Keratinocyte (primary cell): ENCODE measurements at regions not wholly inside any gene's neighbourhood (a gene's known extent, or its start where the extent isn't known, plus 50 kb on each side); places are given as distances from the start of the nearest gene placed in this dataset.
A peak's percentile ranks its signal among the peaks of the same experiment; 100 is the strongest.

Source experiments
- DNase-seq: peaks from one replicate; pipeline ENCODE4 v3.0.0-alpha.2; 2011; ENCODE audit warnings: low read depth, missing footprints, low spot score
- FAIRE-seq: peaks from 2 replicates; lab custom pipeline; 2011; peaks lifted over from hg19 to GRCh38; lab: Jason Lieb, UNC
- H2AFZ ChIP-seq: 2 replicates; pipeline ENCODE4 v1.6.0; 2012; ENCODE audit warnings: low read length, control low read depth, inconsistent platforms; ENCODE audit not compliant: control insufficient read depth
- H3K27ac ChIP-seq: 2 replicates; pipeline ENCODE4 v1.5.1; 2011; ENCODE audit warnings: low read length; ENCODE audit not compliant: control insufficient read depth, insufficient read depth
- H3K27me3 ChIP-seq: 3 replicates; pipeline ENCODE4 v1.6.0; 2011; ENCODE audit warnings: low read length; ENCODE audit not compliant: control insufficient read depth, insufficient read depth; ENCODE audit errors: extremely low read depth
- H3K36me3 ChIP-seq, 2 experiments: 2 replicates in 1 of 2; 3 replicates in 1 of 2; pipeline ENCODE4 v1.5.1; 2011; ENCODE audit warnings: low read length in 2 of 2, mild to moderate bottlenecking in 1 of 2; ENCODE audit not compliant: control insufficient read depth in 2 of 2, insufficient read depth in 2 of 2; ENCODE audit errors: extremely low read depth in 1 of 2
- H3K4me1 ChIP-seq: 3 replicates; pipeline ENCODE4 v1.5.1; 2011; ENCODE audit warnings: low read length; ENCODE audit not compliant: control insufficient read depth, insufficient read depth; ENCODE audit errors: extremely low read depth
- H3K4me2 ChIP-seq: 3 replicates; pipeline ENCODE4 v1.6.0; 2011; ENCODE audit warnings: low read depth, low read length; ENCODE audit not compliant: control insufficient read depth, insufficient read depth; ENCODE audit errors: extremely low read depth
- H3K4me3 ChIP-seq, 3 experiments: fragments of 200-600 bp in 1 of 3; sonication (generic) in 1 of 3; 2 replicates in 2 of 3; 3 replicates in 1 of 3; pipeline ENCODE4 v1.5.1; 2011 to 2016; ENCODE audit warnings: low read length in 3 of 3, mild to moderate bottlenecking in 3 of 3, control low read depth in 2 of 3, inconsistent platforms in 1 of 3, low read depth in 1 of 3, mixed read lengths in 1 of 3, mixed run types in 1 of 3, moderate library complexity in 1 of 3; ENCODE audit not compliant: control insufficient read depth in 2 of 3, insufficient read depth in 2 of 3; ENCODE audit errors: extremely low read depth in 1 of 3
- H3K79me2 ChIP-seq: 2 replicates; pipeline ENCODE4 v1.6.0; 2012; ENCODE audit warnings: low read length; ENCODE audit not compliant: control insufficient read depth, insufficient read depth
- H3K9ac ChIP-seq: 3 replicates; pipeline ENCODE4 v1.6.0; 2011; ENCODE audit warnings: low read length; ENCODE audit not compliant: control insufficient read depth, insufficient read depth; ENCODE audit errors: extremely low read depth
- H3K9me1 ChIP-seq: 3 replicates; pipeline ENCODE4 v1.6.0; 2011; ENCODE audit warnings: low read length; ENCODE audit not compliant: control insufficient read depth, insufficient read depth; ENCODE audit errors: extremely low read depth
- H3K9me3 ChIP-seq: 2 replicates; pipeline ENCODE4 v1.5.1; 2012; ENCODE audit warnings: low read depth, low read length; ENCODE audit not compliant: control insufficient read depth
- H4K20me1 ChIP-seq: 3 replicates; pipeline ENCODE4 v1.6.0; 2011; ENCODE audit warnings: low read length; ENCODE audit not compliant: control insufficient read depth, insufficient read depth; ENCODE audit errors: extremely low read depth
- EZH2 ChIP-seq: IDR thresholded peaks from one replicate; pipeline ENCODE4 v1.6.1; 2012; ENCODE audit warnings: inconsistent platforms, mild to moderate bottlenecking, low read length, moderate library complexity
- dilution Hi-C: fragments of 300-500 bp; cut with MboI; formaldehyde crosslinking; loops from one replicate; pipeline ENCODE4 v1.7.0; 2020; ENCODE audit warnings: low sequenced_read_pairs; ENCODE audit not compliant: extremely low pct_ligation_motif_present
- TF ChIP-seq, protein P1 (sequence below), 3 experiments: IDR thresholded peaks in 1 of 3; conservative IDR thresholded peaks in 1 of 3; optimal IDR thresholded peaks in 1 of 3; 2 replicates in 2 of 3; 3 replicates in 1 of 3; pipeline versions ENCODE3 to v1.5.1; 2011; ENCODE audit warnings: low read length in 3 of 3, mild to moderate bottlenecking in 3 of 3, moderate library complexity in 2 of 3, control low read depth in 1 of 3, inconsistent platforms in 1 of 3; ENCODE audit not compliant: insufficient read depth in 2 of 3; ENCODE audit errors: extremely low read depth in 1 of 3

DNA sequence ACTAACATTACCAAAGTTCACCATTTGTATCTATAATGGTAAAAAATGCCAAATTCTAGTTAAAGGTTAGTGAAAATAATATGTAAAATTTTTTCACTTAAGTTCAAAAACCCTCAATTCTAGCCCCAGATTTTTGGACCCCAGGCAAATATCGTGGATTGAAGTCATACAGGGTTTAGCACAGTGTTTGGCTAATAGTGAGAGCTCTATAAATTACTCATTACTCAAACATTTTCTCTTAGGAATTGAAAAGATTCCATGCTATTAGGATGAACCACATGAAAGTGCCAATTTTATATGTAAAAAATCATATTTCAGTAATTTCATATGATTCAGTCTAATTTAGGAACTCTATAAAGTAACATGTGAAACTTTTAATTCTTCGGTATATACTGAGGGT, 170.3 kb upstream of the PREP start:
- H4K20me1 ChIP-seq: no peaks in the 10 kb centered on the region
- H3K9me1 ChIP-seq: no peaks in the 10 kb centered on the region
- no peaks in the 10 kb centered on the region for H3K36me3 ChIP-seq
- no peak overlapping the region for H2AFZ ChIP-seq
- H3K9ac ChIP-seq: no peak overlapping the region
- no peaks in the 10 kb centered on the region for H3K9me3 ChIP-seq
- no peak for DNase-seq
- FAIRE-seq: no peak
- dilution Hi-C loops: no loop called here
- TF ChIP-seq, protein P1, sequence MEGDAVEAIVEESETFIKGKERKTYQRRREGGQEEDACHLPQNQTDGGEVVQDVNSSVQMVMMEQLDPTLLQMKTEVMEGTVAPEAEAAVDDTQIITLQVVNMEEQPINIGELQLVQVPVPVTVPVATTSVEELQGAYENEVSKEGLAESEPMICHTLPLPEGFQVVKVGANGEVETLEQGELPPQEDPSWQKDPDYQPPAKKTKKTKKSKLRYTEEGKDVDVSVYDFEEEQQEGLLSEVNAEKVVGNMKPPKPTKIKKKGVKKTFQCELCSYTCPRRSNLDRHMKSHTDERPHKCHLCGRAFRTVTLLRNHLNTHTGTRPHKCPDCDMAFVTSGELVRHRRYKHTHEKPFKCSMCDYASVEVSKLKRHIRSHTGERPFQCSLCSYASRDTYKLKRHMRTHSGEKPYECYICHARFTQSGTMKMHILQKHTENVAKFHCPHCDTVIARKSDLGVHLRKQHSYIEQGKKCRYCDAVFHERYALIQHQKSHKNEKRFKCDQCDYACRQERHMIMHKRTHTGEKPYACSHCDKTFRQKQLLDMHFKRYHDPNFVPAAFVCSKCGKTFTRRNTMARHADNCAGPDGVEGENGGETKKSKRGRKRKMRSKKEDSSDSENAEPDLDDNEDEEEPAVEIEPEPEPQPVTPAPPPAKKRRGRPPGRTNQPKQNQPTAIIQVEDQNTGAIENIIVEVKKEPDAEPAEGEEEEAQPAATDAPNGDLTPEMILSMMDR (optimal IDR thresholded peaks at IDR 0.05 in 1 of 3, IDR thresholded peaks at IDR 0.05 in 1 of 3, conservative IDR thresholded peaks at IDR 0.05 in 1 of 3; ENCODE audit: extremely low read depth in 1 of 3, insufficient read depth in 2 of 3, low read length in 3 of 3): no peak
- no peak for TF ChIP-seq EZH2
- H3K79me2 ChIP-seq: no peaks in the 10 kb centered on the region
- H3K27ac ChIP-seq: no peak overlapping the region
- no peaks in the 10 kb centered on the region for H3K27me3 ChIP-seq
- H3K4me1 ChIP-seq: peaks cover 10% of the 10 kb centered on the region
- H3K4me2 ChIP-seq: peak overlapping the region; percentile 19
- no peak overlapping the region for H3K4me3 ChIP-seq

DNA sequence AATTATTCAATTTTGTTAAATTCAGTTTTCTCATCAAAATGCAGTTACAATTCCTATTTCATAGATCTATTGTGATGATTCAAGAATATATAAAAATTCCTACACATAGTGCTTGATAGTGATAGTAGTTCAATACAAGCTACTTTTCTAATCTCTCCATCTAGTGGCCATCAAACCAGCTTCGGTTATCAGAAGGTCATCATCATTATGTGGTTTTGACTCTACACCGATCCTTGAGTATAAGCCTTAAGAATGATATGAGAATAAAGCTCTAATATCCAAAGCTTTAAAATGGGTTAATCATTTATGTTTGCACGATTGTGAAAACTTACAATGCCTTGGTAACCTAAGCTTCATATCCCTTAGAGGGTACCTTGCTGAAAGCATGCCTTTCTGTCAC, 167.5 kb upstream of the PREP start:
- TF ChIP-seq EZH2: no peak
- TF ChIP-seq, protein P1 (optimal IDR thresholded peaks at IDR 0.05 in 1 of 3, IDR thresholded peaks at IDR 0.05 in 1 of 3, conservative IDR thresholded peaks at IDR 0.05 in 1 of 3; ENCODE audit: extremely low read depth in 1 of 3, insufficient read depth in 2 of 3, low read length in 3 of 3): no peak
- H3K9me1 ChIP-seq: no peaks in the 10 kb centered on the region
- no peaks in the 10 kb centered on the region for H3K36me3 ChIP-seq
- H3K4me1 ChIP-seq: peaks cover 10% of the 10 kb centered on the region
- dilution Hi-C loops: no loop called here
- no peak overlapping the region for H3K9ac ChIP-seq
- H3K9me3 ChIP-seq: no peaks in the 10 kb centered on the region
- no peak overlapping the region for H2AFZ ChIP-seq
- H3K27me3 ChIP-seq: no peaks in the 10 kb centered on the region
- no peak overlapping the region for H3K4me2 ChIP-seq
- H3K4me3 ChIP-seq: no peak overlapping the region
- H3K27ac ChIP-seq: no peak overlapping the region
- DNase-seq: no peak
- no peaks in the 10 kb centered on the region for H4K20me1 ChIP-seq
- H3K79me2 ChIP-seq: no peaks in the 10 kb centered on the region
- FAIRE-seq: no peak
